ACHN (cell line): ENCODE measurements at regions not wholly inside any gene's neighbourhood (a gene's known extent, or its start where the extent isn't known, plus 50 kb on each side); places are given as distances from the start of the nearest gene placed in this dataset.

Experiments
- DNase-seq: peaks from one replicate; pipeline ENCODE4 v3.0.0-alpha.2; 2015
- in situ Hi-C: cut with HindIII; loops from 2 replicates; pipeline ENCODE4 v1.10.0; 2017; ENCODE audit warnings: low sequenced_read_pairs, low pct_ligation_motif_present, low pct_unique_long_range_greater_than_20kb

DNA sequence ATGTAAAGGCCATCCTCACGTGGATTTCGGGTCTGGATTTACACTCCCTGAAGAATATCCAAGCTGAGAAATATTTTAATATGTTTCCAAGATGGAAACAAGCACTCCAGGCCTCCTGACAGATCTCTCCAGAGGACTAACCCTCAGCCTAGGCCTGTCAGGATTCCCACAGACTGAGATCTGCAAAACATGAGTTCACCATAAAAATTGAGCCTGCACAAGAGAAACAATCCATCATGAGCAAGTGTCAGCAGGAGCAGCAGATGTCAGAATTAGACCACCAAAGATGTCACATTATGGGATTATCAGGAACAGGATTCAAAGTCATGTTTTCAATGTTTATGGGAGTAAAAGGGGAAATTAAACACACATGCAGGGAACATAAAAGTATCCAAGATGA is 191.3 kb downstream of the TFCP2L1 start:
- DNase-seq = no peak
- in situ Hi-C loops = no loop called here

DNA sequence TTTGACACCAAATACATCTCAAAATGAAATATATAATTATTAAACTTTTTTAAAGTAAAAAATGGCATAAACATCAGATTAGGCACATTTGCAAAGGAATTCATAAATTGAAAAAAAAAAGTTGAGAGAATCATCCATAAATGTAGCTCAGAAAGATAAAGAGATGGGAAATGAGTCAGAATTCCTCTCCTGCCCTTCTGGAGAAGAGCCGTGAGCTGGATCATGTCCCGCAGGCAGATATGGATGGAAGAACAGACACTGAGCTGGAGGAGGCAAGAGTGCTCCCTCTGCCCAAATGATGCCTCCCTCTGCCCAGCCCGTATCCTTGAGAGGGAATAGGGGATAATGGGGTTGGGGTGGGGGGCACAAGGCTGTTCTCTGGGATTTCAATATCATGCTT is 190.9 kb downstream of the TFCP2L1 start:
- DNase-seq = no peak
- in situ Hi-C loops = no loop called here

DNA sequence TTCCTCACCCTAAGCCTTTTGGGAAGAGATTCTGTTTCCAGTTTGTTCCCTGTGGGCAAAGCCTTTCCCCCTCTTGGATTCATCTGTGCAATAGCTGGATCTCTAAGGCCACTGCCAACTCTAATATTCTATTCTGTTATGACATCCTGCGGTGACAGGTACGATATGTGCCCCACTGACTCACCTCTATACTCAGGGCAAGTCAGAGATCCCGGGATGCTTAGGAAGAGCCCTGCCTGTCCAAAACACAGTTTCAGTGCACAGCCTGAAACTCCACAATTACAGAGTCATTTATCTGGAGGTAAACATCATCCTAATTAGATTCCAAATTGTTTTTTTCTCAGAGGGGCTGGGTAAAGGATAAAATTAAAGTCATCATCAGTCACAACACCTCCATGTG is 190.2 kb downstream of the TFCP2L1 start:
- in situ Hi-C loops = no loop called here
- no peak for DNase-seq

DNA sequence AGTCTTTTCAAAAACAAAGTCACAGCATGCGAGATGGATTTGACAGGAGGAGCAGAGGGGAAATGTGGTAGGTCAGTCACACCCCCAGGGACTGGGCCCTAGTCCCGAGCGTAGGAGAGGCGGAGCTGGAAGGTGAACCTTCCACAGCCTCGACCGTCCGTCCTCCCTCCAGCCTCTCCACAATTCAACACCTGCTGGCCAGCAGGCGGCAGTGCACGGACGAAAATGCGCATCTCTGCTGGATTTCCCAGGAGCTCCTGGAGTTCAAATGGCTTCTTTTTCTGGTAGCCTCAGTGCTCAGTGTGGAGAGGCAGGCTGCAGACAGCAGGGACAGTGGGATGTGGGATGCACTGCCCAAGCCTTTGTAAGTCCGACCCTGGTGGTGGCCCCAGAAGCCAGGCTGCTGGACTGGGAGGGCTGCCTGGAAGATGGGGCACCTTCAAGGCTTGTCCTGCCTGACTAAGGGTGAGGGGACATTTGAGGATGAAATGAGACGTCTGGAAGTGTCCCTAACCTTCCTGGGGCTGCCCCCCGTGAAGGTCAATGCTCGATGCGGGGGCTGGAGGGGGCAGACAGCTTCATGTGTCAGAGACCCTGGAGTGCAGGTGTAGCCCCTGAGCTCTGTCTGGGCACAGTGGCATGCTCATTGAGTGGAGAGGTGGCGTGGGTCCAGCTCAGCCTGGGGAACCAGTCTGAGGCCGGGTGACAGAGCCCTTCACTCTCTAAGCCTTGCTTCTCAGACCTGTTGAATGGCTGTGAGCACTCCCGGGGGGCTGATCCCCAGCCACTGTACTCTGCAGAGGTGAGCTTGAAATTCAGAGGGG is 189.5 kb downstream of the TFCP2L1 start:
- peak; percentile 73 for DNase-seq
- in situ Hi-C loops = no loop called here

DNA sequence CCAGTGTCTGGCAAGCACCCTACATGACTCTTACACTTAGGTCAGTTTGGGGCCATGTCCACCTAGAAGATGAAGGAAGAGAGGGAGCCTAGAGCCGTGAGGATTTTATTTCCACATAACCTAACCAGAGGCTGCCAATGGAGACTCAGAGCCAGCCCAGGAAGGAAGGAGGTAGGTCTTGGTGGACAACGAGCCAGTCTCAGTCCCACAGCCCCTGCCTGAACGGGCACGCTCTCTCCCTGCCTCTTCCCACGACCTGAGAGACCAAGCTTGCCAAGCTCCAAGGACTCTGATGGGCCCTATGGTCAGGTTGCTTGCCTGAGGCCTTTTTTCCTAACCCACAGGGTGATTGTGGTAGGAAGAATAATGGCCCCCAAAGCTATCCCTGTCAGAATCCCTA is 188.4 kb downstream of the TFCP2L1 start:
- no peak for DNase-seq
- in situ Hi-C loops = no loop called here

DNA sequence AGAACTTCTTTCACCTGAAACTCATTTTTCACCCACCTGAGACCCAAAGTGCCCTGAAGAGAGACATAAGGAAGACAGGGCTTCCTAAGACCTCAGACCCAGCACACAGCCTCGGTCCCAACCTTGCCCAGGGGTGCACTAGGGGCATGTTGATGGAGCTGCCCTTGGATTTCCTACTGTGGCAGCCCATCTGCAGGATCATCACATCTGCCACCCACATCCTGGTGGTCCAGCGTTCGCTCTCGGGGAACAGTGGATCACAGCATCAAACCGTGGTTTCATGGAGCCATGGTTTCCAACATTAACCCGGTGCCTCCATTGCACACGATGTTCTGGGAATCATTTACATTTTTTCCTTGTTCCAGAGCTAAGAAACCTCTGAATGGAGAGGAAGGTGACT is 186.4 kb downstream of the TFCP2L1 start:
- in situ Hi-C loops = no loop called here
- DNase-seq = no peak

DNA sequence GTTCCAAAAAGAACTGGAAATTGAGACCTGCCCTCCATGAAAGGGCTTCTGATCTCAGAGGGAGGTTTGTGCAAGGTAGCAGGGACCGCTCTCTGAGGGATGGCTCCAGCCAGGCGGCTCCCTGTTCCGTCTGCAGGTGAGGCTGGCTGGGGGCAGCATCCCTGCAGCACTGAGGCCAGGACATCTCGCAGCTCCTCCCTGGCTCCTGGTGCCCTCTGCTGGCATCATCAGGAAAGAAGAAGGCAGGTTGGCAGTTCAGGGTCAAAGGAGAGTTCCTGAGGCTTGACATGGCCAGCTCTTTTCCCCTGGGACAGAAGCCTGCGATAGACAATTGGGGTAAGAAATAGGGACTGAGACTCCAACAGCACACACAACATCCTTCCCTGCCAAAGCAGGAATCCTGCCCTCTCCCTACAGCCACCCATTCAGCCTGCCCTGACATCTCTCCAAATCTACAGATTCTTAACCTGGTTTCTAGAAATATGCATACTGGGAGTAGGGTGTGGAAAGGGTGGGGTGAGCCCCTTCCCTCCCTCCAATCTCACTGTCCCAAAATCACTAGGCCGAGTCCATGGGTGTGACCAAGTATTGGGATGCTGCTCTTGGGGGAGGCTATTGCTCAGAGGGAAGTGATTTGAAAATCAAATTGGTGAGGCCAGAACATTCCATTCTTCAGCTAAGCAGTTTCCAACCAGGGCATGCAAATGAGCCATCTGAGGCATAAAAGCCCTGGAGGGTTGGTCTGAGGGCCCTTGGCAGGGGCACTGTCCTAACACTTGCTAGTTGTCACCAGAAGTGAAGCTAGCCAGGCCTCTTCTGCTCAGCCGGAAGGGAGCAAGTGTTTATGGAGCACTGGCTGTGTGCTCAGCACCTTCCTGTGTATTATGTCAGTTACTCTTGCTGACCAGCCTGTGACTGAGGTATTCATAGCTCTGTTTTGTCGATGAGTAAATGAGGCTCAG is 185.4 kb downstream of the TFCP2L1 start:
- in situ Hi-C loops = no loop called here
- peak; percentile 48 for DNase-seq

DNA sequence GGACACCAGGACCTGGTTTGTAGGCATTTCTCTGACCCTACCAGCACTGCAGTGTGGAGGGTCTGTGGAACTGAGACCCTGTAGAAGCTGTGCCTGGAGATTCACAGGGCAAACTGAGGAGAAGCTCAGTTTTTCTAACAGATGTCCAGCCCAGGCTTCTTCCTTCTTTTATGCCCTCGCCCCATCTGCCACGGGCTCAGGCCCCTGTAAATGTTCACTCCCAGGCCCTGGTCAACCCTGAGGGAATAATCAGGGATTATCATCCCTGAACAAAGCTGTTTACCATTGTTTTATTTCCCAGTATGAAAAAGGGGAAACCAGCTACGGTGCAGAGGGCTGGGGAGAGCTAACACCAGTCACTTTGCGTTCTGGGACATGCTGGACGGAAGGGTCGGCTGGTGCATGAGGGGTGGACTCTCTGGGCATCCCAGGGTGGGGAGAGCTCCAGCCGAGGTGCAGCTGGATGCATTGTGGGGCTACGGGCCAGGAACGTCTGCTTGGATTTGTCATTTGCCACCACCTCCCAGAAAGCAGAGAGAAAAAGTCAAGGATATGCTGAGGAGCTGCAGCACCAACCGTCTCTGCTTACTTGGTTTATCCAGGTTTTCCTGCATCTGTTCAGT is 183.8 kb downstream of the TFCP2L1 start:
- DNase-seq = no peak
- in situ Hi-C loops = no loop called here

DNA sequence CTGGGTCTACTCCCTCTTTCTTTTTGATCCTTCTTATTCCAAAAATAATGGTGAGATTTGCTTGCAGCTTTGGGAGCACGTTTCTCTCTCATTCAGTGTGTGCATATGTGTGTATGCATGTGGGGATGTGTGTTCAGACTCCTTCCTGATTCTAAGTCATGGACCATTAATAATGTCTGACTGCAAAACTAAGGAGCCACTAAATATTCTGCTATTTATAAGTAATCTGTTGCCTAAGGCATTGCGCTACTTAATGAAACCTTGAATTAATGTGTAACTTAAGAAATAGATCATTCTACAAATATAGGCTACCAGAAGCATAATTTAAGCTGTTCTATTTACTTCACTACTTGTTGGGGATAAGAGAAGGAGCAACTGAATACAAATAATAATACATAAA is 182.1 kb downstream of the TFCP2L1 start:
- in situ Hi-C loops = no loop called here
- DNase-seq = no peak

DNA sequence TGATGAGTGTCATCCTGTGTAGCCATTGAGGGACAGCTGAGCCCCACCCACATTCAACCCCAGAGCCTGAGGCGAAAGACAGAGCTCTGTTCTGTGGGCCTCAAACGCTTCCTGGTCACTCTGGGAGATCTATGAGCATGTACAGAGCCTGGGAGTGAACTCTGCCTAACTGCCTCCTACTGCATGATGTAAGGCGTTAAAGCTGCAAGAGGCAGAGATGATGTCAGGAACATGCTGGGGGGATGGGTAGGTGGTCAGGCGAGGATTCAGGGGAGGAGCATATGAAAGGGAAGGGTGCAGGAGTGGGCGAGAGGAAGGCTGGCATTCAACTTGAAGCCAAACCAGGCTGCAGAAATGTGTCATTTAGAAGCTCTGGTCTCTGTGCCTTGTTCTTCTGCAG is 181.0 kb downstream of the TFCP2L1 start:
- no peak for DNase-seq
- in situ Hi-C loops = no loop called here

DNA sequence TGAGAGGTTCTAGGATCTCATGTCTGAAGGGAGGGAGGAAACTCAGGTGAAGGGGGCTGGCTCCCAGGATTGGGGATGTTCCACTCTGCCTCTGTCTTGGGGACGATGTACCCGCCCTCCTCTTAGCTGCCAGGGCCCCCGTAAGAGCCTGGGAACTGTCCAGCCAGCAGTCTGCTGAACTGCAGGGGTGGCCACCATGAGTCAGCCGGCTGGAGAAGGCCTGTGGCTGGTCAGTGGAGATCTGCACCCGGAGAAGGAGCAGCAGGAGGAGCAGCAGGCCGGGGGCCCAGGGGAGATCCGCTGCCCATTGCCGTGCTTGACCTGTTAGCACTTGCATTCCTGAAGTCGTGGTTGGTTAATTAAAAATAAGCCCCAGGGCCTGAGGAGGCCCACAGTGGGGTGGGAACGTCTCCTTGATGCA is 180.3 kb downstream of the TFCP2L1 start:
- DNase-seq = peak; percentile 31
- in situ Hi-C loops = no loop called here

DNA sequence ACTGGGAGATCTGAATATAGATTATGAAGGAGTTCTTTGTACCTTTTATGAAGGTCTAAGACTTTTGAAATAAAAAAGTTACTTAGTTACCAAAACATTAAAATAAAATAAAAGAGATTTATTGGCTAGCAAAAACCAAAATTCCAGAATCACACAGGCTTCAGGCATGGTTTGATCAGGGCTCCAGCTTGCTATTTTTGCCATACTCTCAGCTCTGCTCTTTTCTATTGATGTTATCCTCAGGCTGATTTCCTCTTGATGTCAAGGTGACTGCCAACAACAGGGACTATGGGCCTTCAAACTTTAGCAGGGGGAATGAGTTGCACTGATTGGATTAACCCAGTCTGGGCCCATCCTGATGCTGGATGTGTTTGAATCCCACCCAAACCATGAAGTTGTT is 174.1 kb downstream of the TFCP2L1 start:
- DNase-seq = no peak
- in situ Hi-C loops = no loop called here

DNA sequence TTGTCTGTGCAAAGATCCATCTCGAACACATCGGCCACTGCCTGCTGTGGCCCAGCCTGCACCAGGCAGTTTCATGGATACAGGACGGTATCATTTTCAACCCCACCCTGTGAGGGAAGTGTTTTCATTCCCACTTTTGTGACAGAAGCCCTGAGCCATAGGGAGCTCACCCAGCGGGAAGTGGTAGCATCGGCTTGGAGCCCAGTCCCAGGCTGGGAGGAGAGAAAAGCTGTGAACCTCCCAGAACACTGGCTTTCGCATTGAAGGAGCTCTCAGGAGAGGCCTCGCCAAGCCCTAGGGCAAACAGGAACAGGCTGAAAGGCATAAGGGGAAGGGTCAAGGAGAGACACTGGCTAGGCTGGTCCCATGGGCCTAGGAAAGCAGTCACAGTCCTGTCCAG is 166.1 kb downstream of the TFCP2L1 start:
- in situ Hi-C loops = no loop called here
- no peak for DNase-seq

DNA sequence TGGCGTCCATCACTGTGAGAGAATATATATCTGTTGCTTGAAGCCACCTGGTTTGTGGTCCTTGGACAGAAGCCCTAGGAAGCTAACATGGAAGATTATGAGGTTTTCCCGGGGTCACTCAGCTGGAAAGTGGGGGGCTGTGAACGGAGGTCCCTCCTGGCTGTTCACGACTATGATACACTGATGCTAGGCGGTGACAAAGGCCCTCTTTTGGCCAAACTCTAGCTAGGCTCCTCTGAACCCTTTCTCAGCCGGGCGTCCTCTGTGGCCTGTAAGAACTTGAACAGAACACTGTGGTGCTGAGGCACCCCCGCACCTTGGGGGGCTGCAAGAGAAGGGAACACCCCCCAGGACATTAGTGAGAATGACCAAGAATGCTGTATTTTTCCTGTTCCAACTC is 164.6 kb downstream of the TFCP2L1 start:
- in situ Hi-C loops = no loop called here
- no peak for DNase-seq

DNA sequence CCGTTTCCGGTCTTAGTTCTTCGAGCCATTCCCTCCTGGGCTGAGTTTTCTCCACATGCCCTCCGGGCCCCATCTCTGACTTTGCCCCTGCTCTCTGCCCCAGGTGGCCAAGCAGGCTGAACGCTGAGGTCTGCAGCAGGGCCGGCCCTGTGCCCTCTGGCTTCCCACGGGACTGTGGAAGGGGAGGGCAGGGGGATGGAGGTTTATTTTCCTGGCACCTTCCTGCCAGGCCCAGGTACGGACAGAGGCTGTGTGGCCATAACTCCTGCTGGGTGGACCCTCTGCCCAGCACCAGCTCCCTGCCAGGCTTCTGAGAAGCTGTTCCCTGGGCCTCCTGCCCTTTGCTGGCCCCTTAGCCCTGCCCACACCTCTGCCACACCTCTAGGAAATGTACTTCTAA is 164.0 kb downstream of the TFCP2L1 start:
- DNase-seq = no peak
- in situ Hi-C loops = no loop called here

DNA sequence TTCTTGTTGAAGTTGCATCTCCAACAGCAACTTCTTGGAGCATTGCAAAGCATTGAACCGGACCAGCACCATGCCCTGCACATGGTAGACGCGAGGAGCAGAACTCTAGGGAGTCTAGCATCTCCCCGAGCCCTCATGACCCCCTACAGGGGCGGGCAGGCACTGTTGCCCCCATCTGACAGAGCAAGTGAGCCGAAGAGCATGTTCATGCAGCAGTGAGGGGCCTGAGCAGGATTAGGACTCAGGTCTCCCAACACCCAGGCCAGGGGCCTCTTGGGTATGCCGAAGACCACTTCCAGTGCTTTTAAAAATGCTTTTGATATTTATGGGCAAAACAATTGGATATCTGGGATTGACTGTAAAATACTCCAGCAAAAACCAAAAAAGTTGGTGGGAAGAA is 163.3 kb downstream of the TFCP2L1 start:
- in situ Hi-C loops = no loop called here
- DNase-seq = no peak

DNA sequence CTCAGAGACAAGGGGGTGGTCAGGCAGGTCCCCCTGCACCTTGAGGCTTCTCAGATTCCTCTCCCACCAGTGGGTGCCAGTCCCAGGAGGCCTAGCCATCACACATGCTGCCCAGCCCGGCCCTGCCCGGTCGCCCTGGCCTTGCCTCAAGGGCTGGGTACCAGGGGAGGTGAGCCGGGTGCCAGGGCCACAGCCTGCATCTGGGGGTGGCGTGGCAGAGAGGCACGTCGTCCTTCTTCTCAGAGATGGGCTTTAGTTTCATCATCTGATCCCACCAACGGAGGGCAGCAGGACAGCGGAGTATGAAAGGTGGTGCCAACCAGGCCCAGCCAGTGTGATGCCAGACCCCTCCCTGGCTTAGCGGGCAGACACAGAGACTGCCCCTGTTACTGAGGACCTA is 161.7 kb downstream of the TFCP2L1 start:
- in situ Hi-C loops = no loop called here
- no peak for DNase-seq

DNA sequence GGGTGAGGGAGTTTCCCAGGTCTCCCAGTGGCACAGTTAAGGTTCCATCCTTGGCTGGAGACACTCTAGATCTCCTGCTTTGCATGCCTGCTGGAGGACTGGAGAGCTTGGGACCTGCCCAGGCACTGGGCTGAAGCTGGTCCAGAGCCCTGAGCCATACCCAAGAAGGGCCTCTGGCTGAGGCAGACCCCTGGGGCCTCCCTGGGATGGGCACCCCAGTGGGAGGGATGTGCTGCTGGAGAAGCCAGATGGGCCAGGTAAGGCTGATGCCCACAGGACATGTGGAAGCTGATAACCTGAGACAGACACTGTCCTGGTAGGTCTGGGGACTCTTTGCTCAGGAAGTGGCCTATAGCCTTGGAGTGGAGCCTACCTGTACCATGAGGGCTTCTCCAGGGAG is 160.7 kb downstream of the TFCP2L1 start:
- in situ Hi-C loops = no loop called here
- DNase-seq = no peak

DNA sequence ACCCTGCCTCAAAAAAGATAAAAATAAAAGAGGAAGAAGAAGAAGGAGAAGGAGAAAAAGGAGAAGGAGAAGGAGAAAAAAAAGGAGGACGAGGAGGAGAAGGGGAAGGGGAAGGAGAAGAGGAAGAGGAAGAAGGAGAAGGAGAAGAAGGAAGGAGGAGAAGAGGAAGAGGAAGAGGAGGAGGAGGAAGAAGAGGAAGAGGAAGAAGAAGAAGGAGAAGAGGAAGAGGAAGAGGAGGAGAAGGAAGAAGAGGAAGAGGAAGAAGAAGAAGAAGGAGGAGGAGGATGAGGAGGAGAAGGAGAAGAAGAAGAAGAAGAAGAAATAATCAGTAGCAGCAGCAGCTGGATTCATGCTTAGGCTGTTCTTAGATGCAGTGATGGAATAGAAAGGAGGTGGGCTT is 159.7 kb downstream of the TFCP2L1 start:
- in situ Hi-C loops = no loop called here

More for the DNA sequence above, 159.7 kb downstream of the TFCP2L1 start:
- no peak for DNase-seq
